ENCODE measurements at regions not wholly inside any gene's neighbourhood (a gene's known extent, or its start where the extent isn't known, plus 50 kb on each side); places are given as distances from the start of the nearest gene placed in this dataset.

- H3K27ac ChIP-seq (ENCODE audit: extremely low read depth, low read depth, low read length): no peak overlapping the region
- H3K9me3 ChIP-seq (ENCODE audit: control insufficient read depth, insufficient read depth, low read depth, low read length): no peaks in the 10 kb centered on the region
- ChIA-PET CTCF (interaction anchor here (0.5 to 1.4 kb wide), 14 partner anchors 11 to 1447 kb away, joined by 3 to 6 read pairs (median 3); no protein-coding TSS in a partner anchor), POLR2A (no interaction called here)
- H3K4me1 ChIP-seq (ENCODE audit: control insufficient read depth, insufficient read depth, low read length): no peaks in the 10 kb centered on the region
- TF ChIP-seq CTCF (tag by site-specific recombination; IDR thresholded peaks at IDR 0.05) (0 out of 2 replicates have a peak, but pooled peaks have one; percentile 38), ZNF654 (tag by site-specific recombination; IDR thresholded peaks at IDR 0.05; ENCODE audit: low read depth) (0 out of 2 replicates have a peak, but pooled peaks have one; percentile 31), ZNF776 (tag by site-specific recombination; IDR thresholded peaks at IDR 0.05; ENCODE audit: borderline replicate concordance) (no peak)
- no peaks in the 10 kb centered on the region for H3K36me3 ChIP-seq (ENCODE audit: control insufficient read depth in 2 of 2, insufficient read depth in 1 of 2, low read length in 2 of 2)
- no peak overlapping the region for H3K4me3 ChIP-seq (ENCODE audit: low read depth, low read length)
These were observed 894.5 kb upstream of the POU3F3 start for GRCh38 chr2:103959174-103960128.

DNA sequence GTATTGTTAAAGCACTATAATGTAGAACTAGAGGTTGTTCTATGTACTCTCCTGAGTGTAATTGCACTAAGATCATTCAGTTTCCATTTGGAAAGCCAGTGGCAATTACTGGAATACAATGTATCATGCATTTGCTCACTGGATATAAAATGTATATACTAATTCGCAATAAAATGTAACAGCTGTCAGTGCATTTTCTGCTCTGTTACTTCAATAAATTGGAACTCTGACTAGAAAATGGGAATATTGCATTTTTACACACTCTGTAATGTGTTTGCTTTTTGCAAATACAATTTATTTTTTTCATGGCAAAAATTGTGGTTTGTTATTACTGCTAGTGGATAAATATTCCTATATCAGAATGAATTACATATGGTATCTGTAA is 893.8 kb upstream of the POU3F3 start:
- CTCF ChIA-PET: no interaction called here
- TF ChIP-seq ZNF510 (tag by site-specific recombination; IDR thresholded peaks at IDR 0.05; ENCODE audit: insufficient replicate concordance) (no peak), ZNF571 (tag by site-specific recombination; IDR thresholded peaks at IDR 0.05) (no peak), FEZF1 (tag by site-specific recombination; IDR thresholded peaks at IDR 0.05) (no peak), ZBTB20 (tag by site-specific recombination; IDR thresholded peaks at IDR 0.05) (no peak), ZNF391 (tag by site-specific recombination; IDR thresholded peaks at IDR 0.05; ENCODE audit: borderline replicate concordance, low read depth) (no peak), ZNF138 (tag by site-specific recombination; IDR thresholded peaks at IDR 0.05; ENCODE audit: borderline replicate concordance) (no peak), WT1 (tag by site-specific recombination; IDR thresholded peaks at IDR 0.05) (no peak)
- TF ChIP-seq, protein P1, sequence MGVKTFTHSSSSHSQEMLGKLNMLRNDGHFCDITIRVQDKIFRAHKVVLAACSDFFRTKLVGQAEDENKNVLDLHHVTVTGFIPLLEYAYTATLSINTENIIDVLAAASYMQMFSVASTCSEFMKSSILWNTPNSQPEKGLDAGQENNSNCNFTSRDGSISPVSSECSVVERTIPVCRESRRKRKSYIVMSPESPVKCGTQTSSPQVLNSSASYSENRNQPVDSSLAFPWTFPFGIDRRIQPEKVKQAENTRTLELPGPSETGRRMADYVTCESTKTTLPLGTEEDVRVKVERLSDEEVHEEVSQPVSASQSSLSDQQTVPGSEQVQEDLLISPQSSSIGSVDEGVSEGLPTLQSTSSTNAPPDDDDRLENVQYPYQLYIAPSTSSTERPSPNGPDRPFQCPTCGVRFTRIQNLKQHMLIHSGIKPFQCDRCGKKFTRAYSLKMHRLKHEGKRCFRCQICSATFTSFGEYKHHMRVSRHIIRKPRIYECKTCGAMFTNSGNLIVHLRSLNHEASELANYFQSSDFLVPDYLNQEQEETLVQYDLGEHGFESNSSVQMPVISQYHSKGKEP (tag by site-specific recombination; IDR thresholded peaks at IDR 0.05): no peak
- Histone ChIP-seq H3K36me3 (ENCODE audit: control insufficient read depth in 2 of 2, insufficient read depth in 1 of 2, low read length in 2 of 2) (no peaks in the 10 kb centered on the region), H3K4me3 (ENCODE audit: low read depth, low read length) (no peak overlapping the region), H3K9me3 (ENCODE audit: control insufficient read depth, insufficient read depth, low read depth, low read length) (no peaks in the 10 kb centered on the region), H3K4me1 (ENCODE audit: control insufficient read depth, insufficient read depth, low read length) (no peaks in the 10 kb centered on the region), H3K27ac (ENCODE audit: extremely low read depth, low read depth, low read length) (no peak overlapping the region)
- POLR2A ChIA-PET: no interaction called here

- H3K27ac ChIP-seq (ENCODE audit: extremely low read depth, low read depth, low read length): no peak overlapping the region
- H3K9me3 ChIP-seq (ENCODE audit: control insufficient read depth, insufficient read depth, low read depth, low read length): no peaks in the 10 kb centered on the region
- H3K4me3 ChIP-seq (ENCODE audit: low read depth, low read length): no peak overlapping the region
- no peaks in the 10 kb centered on the region for H3K36me3 ChIP-seq (ENCODE audit: control insufficient read depth in 2 of 2, insufficient read depth in 1 of 2, low read length in 2 of 2)
- H3K4me1 ChIP-seq (ENCODE audit: control insufficient read depth, insufficient read depth, low read length): no peaks in the 10 kb centered on the region
- ChIA-PET CTCF (no interaction called here), POLR2A (no interaction called here)
- TF ChIP-seq, protein P2, sequence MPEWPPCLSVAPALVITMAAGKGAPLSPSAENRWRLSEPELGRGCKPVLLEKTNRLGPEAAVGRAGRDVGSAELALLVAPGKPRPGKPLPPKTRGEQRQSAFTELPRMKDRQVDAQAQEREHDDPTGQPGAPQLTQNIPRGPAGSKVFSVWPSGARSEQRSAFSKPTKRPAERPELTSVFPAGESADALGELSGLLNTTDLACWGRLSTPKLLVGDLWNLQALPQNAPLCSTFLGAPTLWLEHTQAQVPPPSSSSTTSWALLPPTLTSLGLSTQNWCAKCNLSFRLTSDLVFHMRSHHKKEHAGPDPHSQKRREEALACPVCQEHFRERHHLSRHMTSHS (tag by site-specific recombination; IDR thresholded peaks at IDR 0.05): no peak
- TF ChIP-seq WT1 (tag by site-specific recombination; IDR thresholded peaks at IDR 0.05): no peak
- TF ChIP-seq, protein P3, sequence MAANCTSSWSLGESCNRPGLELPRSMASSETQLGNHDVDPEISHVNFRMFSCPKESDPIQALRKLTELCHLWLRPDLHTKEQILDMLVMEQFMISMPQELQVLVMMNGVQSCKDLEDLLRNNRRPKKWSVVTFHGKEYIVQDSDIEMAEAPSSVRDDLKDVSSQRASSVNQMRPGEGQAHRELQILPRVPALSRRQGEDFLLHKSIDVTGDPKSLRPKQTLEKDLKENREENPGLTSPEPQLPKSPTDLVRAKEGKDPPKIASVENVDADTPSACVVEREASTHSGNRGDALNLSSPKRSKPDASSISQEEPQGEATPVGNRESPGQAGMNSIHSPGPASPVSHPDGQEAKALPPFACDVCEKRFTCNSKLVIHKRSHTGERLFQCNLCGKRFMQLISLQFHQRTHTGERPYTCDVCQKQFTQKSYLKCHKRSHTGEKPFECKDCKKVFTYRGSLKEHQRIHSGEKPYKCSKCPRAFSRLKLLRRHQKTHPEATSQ (tag by site-specific recombination; IDR thresholded peaks at IDR 0.05): no peak
- TF ChIP-seq ZNF132 (tag by site-specific recombination; IDR thresholded peaks at IDR 0.05; ENCODE audit: borderline replicate concordance): no peak
- TF ChIP-seq ZNF24 (tag by site-specific recombination; IDR thresholded peaks at IDR 0.05): no peak
- no peak for TF ChIP-seq ZNF621 (tag by site-specific recombination; IDR thresholded peaks at IDR 0.05)
- no peak for TF ChIP-seq YY2 (tag by site-specific recombination; IDR thresholded peaks at IDR 0.05)
- no peak for TF ChIP-seq ZNF521 (tag by site-specific recombination; IDR thresholded peaks at IDR 0.05)
- TF ChIP-seq ZNF280C (tag by site-specific recombination; IDR thresholded peaks at IDR 0.05): no peak
- no peak for TF ChIP-seq ZNF184 (tag by site-specific recombination; IDR thresholded peaks at IDR 0.05)
These were observed 893.0 kb upstream of the POU3F3 start for GRCh38 chr2:103960951-103961350.
